SK-N-MC (cell line): ENCODE measurements at regions not wholly inside any gene's neighbourhood (a gene's known extent, or its start where the extent isn't known, plus 50 kb on each side); places are given as distances from the start of the nearest gene placed in this dataset.
"Not testable (repeated sequence)": the region's sequence is repeated elsewhere in the genome, so short reads cannot be mapped to it uniquely, and the experiment has no call there.

ENCODE experiments used
- DNase-seq: peaks from one replicate; pipeline ENCODE4 v3.0.0-alpha.2; 2011; ENCODE audit warnings: low read depth, low spot score
- H3K27ac ChIP-seq: fragments of 200-600 bp; sonication (generic); 2 replicates; pipeline ENCODE4 v1.5.1; 2016; ENCODE audit warnings: mixed run types
- H3K36me3 ChIP-seq: fragments of 200-600 bp; sonication (generic); 2 replicates; pipeline ENCODE4 v1.6.1; 2017; ENCODE audit warnings: antibody characterized with exemption, low read length, mixed read lengths; ENCODE audit not compliant: insufficient read depth
- H3K4me3 ChIP-seq: fragments of 200-600 bp; sonication (generic); 2 replicates; pipeline ENCODE4 v1.5.1; 2016
- H3K9ac ChIP-seq: fragments of 200-600 bp; sonication (generic); 2 replicates; pipeline ENCODE4 v1.8.0; 2017; ENCODE audit warnings: mixed run types, mixed read lengths; ENCODE audit not compliant: insufficient read length
- H3K9me3 ChIP-seq: fragments of 200-600 bp; sonication (generic); 2 replicates; pipeline ENCODE4 v1.6.1; 2017; ENCODE audit warnings: low read depth, mild to moderate bottlenecking, antibody characterized with exemption, low read length, moderate library complexity, mixed read lengths
- EZH2 ChIP-seq: fragments of 200-600 bp; sonication (generic); IDR thresholded peaks from one replicate; pipeline ENCODE4 v1.6.1; 2017; ENCODE audit warnings: antibody characterized with exemption
- FOXP2 ChIP-seq: optimal IDR thresholded peaks from 2 replicates; pipeline ENCODE3; 2011; ENCODE audit warnings: mild to moderate bottlenecking, moderate library complexity; ENCODE audit not compliant: insufficient read depth; ENCODE audit errors: extremely low read length, control extremely low read depth
- POLR2AphosphoS5 ChIP-seq: IDR thresholded peaks from 2 replicates; pipeline ENCODE4 v1.6.1; 2012; ENCODE audit warnings: mild to moderate bottlenecking, low read depth, low read length, borderline replicate concordance

- TF ChIP-seq FOXP2 (no peak), EZH2 (no peak)
- Histone ChIP-seq H3K27ac (no peak overlapping the region), H3K4me3 (no peak overlapping the region), H3K9me3 (no peaks in the 10 kb centered on the region), H3K36me3 (no peaks in the 10 kb centered on the region), H3K9ac (no peak overlapping the region)
- peak; percentile 26 for DNase-seq
These were observed 84.0 kb downstream of the MZT1 start for GRCh38 chr13:72643311-72643989.

- no peaks in the 10 kb centered on the region for H3K36me3 ChIP-seq
- H3K27ac ChIP-seq: no peak overlapping the region
- no peaks in the 10 kb centered on the region for H3K9me3 ChIP-seq
- no peak overlapping the region for H3K4me3 ChIP-seq
- DNase-seq: no peak
- TF ChIP-seq FOXP2 (no peak), EZH2 (no peak), POLR2AphosphoS5 (no peak)
- H3K9ac ChIP-seq: no peak overlapping the region
These were observed 88.1 kb downstream of the MZT1 start for GRCh38 chr13:72639377-72639776.

DNA sequence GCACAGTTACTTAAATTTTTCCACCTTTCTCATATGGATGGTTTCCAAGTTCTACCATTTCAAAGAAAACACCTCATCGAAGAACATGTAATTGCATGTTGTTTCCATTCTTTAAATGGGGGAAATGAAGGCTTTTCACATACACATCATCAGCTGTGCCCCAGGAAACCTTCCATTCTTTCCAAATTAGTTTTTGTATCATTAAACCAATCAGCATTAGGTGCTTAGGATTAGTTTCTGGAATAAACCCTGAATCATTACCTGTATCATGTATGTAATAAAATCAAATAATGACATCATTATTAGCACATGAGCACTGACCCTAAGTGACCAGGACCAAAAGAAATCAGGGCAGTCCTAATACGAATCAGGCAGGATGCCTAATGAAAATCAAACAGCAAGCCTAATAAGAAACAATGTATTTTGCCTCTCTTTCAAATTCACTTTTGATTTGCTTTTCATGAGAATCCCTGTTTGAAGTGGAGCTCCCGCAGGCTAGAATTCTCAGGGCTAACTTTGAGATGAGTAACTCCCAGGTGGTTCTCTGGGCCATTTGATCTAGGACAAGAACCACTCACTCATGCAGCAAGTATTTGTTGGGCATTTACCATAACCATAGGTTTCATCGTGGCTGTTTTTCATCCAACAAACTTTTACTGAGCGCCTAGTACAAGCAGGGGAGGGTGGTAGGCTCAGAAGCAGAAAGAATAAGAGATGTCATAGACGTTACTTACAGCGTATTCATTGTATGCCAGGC is 89.2 kb downstream of the MZT1 start:
- Histone ChIP-seq H3K36me3 (no peaks in the 10 kb centered on the region), H3K4me3 (no peak overlapping the region), H3K9ac (no peak overlapping the region), H3K9me3 (no peaks in the 10 kb centered on the region), H3K27ac (no peak overlapping the region)
- no peak for DNase-seq
- TF ChIP-seq FOXP2: no peak
- no peak for TF ChIP-seq EZH2
- no peak for TF ChIP-seq POLR2AphosphoS5

GRCh38 chr13:72637561-72637960 is 89.9 kb downstream of the MZT1 start:
- H3K4me3 ChIP-seq: no peak overlapping the region
- TF ChIP-seq EZH2 (no peak), POLR2AphosphoS5 (no peak), FOXP2 (no peak)
- H3K9ac ChIP-seq: no peak overlapping the region
- H3K27ac ChIP-seq: no peak overlapping the region
- no peaks in the 10 kb centered on the region for H3K9me3 ChIP-seq
- no peak for DNase-seq
- no peaks in the 10 kb centered on the region for H3K36me3 ChIP-seq

GRCh38 chr13:72634859-72635258 is 92.6 kb downstream of the MZT1 start:
- no peak overlapping the region for H3K27ac ChIP-seq
- no peaks in the 10 kb centered on the region for H3K9me3 ChIP-seq
- H3K36me3 ChIP-seq: no peaks in the 10 kb centered on the region
- no peak overlapping the region for H3K9ac ChIP-seq
- no peak overlapping the region for H3K4me3 ChIP-seq
- no peak for TF ChIP-seq POLR2AphosphoS5
- TF ChIP-seq FOXP2: no peak
- no peak for TF ChIP-seq EZH2
- DNase-seq: no peak

DNA sequence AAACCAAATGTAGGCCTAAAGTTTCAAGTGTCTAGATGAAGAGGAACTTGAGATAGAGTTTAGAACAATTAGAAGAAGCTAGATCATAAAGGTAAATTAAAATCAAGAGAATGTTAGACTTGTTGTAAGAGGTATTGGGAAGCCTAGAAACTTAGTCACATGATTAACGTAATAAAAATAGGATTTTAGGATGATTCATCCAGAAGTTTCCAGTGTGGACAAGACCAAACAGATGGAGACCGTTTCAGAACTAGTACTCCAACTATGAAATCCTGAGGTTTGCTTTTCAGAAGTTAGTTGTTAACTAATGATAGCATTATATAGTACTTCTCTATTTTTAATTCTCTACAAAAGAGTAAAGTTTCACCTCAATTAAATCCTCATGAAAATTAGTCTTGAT is 104.9 kb downstream of the MZT1 start:
- Histone ChIP-seq H3K27ac (no peak overlapping the region), H3K9me3 (no peaks in the 10 kb centered on the region), H3K36me3 (no peaks in the 10 kb centered on the region), H3K9ac (no peak overlapping the region), H3K4me3 (no peak overlapping the region)
- no peak for DNase-seq
- TF ChIP-seq POLR2AphosphoS5 (no peak), EZH2 (no peak), FOXP2 (no peak)

DNA sequence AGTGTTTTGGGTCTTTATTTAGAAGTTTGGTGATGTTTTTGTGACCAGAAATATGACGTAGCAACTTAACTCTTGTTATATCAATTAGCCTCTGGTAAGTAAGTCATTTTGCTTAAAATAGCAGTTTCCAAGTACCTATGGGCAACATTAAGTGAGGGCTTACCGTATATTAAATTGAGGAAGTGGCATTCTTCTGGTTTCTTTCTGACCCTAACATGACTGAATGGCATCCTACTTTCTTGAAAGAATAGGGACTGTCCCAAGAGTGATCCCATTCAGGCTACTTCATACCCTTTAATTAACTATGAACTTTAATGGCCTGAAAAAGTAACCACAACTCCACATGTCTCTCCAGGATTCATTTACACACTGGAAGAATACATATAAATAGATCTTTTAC is 106.6 kb downstream of the MZT1 start:
- H3K9me3 ChIP-seq: no peaks in the 10 kb centered on the region
- DNase-seq: no peak

GRCh38 chr13:72617951-72618350 is 109.5 kb downstream of the MZT1 start:
- TF ChIP-seq POLR2AphosphoS5 (no peak), FOXP2 (no peak), EZH2 (no peak)
- DNase-seq: no peak

More for the DNA sequence above, 106.6 kb downstream of the MZT1 start:
- no peak overlapping the region for H3K4me3 ChIP-seq
- no peak overlapping the region for H3K9ac ChIP-seq
- TF ChIP-seq EZH2 (no peak), POLR2AphosphoS5 (no peak), FOXP2 (no peak)
- no peaks in the 10 kb centered on the region for H3K36me3 ChIP-seq
- H3K27ac ChIP-seq: no peak overlapping the region

GRCh38 chr13:72617186-72617585 is 110.2 kb downstream of the MZT1 start:
- no peak for DNase-seq
- H3K9ac ChIP-seq: no peak overlapping the region
- TF ChIP-seq POLR2AphosphoS5 (no peak), EZH2 (no peak), FOXP2 (no peak)
- H3K27ac ChIP-seq: no peak overlapping the region
- H3K36me3 ChIP-seq: no peaks in the 10 kb centered on the region
- H3K4me3 ChIP-seq: no peak overlapping the region
- H3K9me3 ChIP-seq: no peaks in the 10 kb centered on the region

More at GRCh38 chr13:72617951-72618350, 109.5 kb downstream of the MZT1 start:
- Histone ChIP-seq H3K9me3 (no peaks in the 10 kb centered on the region), H3K36me3 (no peaks in the 10 kb centered on the region), H3K27ac (no peak overlapping the region), H3K9ac (no peak overlapping the region), H3K4me3 (no peak overlapping the region)

DNA sequence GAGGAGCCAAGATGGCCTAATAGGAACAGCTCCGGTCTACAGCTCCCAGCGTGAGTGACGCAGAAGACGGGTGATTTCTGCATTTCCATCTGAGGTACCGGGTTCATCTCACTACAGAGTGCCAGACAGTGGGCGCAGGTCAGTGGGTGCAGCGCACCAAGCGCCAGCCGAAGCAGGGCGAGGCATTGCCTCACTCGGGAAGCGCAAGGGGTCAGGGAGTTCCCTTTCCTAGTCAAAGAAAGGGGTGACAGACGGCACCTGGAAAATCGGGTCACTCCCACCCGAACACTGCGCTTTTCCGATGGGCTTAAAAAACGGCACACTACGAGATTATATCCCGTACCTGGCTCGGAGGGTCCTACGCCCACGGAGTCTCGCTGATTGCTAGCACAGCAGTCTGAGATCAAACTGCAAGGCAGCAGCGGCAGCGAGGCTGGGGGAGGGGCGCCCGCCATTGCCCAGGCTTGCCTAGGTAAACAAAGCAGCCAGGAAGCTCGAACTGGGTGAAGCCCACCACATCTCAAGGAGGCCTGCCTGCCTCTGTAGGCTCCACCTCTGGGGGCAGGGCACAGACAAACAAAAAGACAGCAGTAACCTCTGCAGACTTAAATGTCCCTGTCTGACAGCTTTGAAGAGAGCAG is 117.1 kb downstream of the MZT1 start:
- not testable (repeated sequence) for DNase-seq, H3K9me3 ChIP-seq, H3K9ac ChIP-seq, H3K4me3 ChIP-seq, H3K27ac ChIP-seq, H3K36me3 ChIP-seq
